MG63 (cell line): ENCODE measurements at regions not wholly inside any gene's neighbourhood (a gene's known extent, or its start where the extent isn't known, plus 50 kb on each side); places are given as distances from the start of the nearest gene placed in this dataset.
"Not testable (repeated sequence)": the region's sequence is repeated elsewhere in the genome, so short reads cannot be mapped to it uniquely, and the experiment has no call there.

Experiments
- DNase-seq: peaks from one replicate; pipeline ENCODE4 v3.0.0-alpha.2; 2020
- H3K27me3 ChIP-seq: fragments of 250-450 bp; sonication (Bioruptor Pico); 2 replicates; pipeline ENCODE4 v1.5.1; 2020; ENCODE audit warnings: mild to moderate bottlenecking, moderate library complexity
- H3K36me3 ChIP-seq: fragments of 250-450 bp; sonication (Bioruptor Pico); 2 replicates; pipeline ENCODE4 v1.5.1; 2020; ENCODE audit warnings: mild to moderate bottlenecking, moderate library complexity
- H3K4me3 ChIP-seq: fragments of 250-450 bp; sonication (Bioruptor Pico); 2 replicates; pipeline ENCODE4 v1.5.1; 2020; ENCODE audit warnings: mild to moderate bottlenecking, moderate library complexity
- H3K9me3 ChIP-seq: fragments of 250-450 bp; sonication (Bioruptor Pico); 2 replicates; pipeline ENCODE4 v1.5.1; 2020; ENCODE audit warnings: mild to moderate bottlenecking, moderate library complexity

DNA sequence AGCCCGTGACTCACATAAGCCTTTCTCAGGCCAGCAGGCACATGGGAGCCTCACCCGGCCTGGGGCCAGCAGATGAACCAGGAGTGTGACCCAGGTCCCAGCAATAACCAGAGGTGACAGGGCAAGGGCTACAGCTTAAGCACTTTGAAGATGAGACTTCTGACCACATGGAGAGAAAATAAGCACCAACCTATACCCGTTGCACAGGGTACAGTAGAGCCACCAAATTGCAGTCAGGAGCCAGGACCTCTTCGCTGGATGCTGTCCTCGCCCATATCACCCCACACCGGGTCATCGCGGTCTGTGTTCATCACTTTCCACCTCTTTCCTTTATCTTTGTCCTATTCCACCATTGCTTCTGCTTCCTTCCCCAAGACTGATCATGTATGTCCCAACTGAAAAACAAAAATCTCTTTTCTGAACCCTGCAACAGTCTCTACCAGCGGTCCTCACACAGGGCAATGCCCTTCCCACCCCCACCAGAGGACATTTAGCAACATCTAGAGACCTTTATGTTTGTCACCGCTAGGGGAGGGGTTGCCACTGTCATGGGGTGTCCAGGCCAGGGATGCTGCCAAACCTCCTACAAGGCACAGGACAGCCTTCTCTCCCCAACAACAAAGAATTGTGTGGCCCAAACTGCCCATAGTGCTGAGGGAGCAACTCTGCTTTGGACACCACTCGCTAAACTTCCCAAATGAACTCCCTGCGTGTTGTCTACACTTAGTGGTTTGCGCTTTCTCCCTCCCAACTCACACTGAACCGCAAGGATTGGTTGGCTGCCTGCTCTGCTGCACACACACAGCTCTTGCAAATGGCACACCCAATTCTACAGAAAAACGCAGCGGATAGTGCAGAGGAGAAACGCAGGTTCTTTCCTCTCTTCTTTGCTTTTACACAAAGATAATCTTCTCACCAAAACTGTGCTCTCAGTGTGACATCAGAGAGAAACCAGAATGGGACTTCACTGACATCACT is 219.4 kb upstream of the FRG1 start:
- peak; percentile 32 for DNase-seq
- not testable (repeated sequence) for H3K36me3 ChIP-seq, H3K9me3 ChIP-seq, H3K27me3 ChIP-seq
- peak overlapping the region; percentile 43 for H3K4me3 ChIP-seq

DNA sequence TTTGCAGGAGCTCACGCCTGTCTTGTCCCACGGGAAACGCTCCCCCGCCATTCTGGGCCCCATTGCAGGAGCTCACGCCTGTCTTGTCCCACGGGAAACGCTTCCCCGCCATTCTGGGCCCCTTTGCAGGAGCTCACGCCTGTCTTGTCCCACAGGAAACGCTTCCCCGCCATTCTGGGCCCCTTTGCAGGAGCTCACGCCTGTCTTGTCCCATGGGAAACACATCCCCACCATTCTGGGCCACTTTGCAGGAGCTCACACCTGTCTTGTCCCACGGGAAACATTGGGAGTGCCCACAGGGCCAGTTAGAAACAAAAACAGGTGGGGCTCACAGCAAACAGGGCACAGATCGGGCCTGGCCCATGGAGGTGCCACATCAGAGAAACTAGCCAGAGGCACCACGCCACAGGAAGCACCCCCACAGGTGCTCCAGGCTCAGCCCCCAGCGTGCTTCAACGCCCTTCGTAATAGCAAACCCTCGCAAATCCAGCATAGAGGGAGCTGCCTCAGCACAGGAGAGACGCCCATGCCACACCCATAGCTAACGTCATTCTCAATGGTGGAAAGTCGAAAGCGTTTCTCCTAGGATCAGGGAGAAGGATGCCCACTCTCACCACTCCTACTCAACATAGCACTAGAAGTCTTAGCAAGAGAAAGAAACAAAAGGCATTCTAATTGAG is 218.2 kb upstream of the FRG1 start:
- DNase-seq: peak; percentile 73
- not testable (repeated sequence) for H3K36me3 ChIP-seq, H3K4me3 ChIP-seq, H3K9me3 ChIP-seq, H3K27me3 ChIP-seq

DNA sequence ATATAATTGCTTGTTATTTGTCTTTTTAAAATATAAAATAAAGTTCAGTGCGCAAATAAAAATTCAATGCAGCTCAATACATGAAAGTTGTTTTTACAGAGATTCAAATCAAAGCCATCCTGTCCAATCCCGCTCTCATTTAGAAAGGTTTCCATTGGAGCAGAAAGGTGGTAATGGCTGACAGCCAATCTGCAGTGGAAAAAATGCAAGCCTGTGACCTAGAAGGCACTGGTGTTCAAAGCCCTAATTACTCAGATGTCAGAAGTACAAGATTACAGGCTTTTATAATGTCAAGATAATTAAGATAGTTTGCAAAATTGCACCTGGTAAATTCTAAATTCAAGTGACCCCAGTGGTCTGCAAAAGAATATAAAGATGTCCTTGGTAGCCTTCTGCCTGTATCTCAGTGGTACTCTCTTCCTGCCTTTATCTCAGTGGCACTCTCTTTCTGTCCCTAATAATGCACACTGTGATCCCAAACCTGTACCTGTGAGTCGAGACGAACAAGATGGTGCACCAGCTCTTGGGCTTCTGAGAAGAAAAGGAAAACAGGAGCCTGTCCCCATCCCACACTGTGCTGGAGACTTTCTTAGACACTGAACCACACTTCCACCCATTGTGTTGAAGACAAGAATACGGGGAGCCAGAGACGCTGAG is 212.6 kb upstream of the FRG1 start:
- H3K36me3 ChIP-seq, DNase-seq, H3K27me3 ChIP-seq, H3K9me3 ChIP-seq, H3K4me3 ChIP-seq: not testable (repeated sequence)

DNA sequence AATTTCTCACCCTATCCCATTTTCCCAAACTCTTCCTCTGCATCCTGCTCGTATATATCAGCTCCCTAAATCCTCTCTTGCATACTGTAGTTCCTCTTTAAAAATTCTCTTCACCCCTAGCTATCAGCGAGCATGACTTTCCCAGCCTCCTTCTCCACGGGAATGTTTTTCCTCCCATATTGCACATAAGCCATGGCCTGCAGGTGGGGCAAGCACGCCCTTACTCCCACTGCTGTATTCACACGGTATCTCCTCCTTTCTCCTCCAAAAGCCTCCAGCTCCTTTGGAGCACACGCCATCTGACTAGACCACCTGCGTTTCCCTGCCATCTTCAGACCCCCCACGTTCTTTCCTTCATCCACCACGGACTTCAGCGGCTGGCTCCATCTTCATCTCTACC is 208.7 kb upstream of the FRG1 start:
- DNase-seq, H3K27me3 ChIP-seq, H3K4me3 ChIP-seq, H3K9me3 ChIP-seq, H3K36me3 ChIP-seq: not testable (repeated sequence)

DNA sequence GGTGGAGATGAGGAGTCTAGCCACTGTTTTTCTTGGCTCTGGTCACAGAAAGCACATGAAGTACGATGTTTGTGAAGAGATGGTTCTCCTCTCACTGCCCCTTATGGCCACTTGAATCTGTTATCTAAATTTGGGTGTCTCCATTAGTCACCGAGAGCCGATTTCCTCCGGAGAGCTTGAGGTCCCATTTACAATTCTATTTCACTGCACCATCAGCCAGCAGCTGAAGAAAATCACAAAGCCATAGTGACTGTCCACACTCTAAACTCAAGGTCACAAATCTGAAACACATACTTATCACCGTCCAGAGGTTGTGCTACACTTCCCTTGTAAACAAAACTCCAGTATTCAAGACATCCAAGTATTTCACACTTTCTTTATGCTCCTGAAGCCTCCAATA is 207.2 kb upstream of the FRG1 start:
- H3K4me3 ChIP-seq, H3K36me3 ChIP-seq, DNase-seq, H3K27me3 ChIP-seq, H3K9me3 ChIP-seq: not testable (repeated sequence)

DNA sequence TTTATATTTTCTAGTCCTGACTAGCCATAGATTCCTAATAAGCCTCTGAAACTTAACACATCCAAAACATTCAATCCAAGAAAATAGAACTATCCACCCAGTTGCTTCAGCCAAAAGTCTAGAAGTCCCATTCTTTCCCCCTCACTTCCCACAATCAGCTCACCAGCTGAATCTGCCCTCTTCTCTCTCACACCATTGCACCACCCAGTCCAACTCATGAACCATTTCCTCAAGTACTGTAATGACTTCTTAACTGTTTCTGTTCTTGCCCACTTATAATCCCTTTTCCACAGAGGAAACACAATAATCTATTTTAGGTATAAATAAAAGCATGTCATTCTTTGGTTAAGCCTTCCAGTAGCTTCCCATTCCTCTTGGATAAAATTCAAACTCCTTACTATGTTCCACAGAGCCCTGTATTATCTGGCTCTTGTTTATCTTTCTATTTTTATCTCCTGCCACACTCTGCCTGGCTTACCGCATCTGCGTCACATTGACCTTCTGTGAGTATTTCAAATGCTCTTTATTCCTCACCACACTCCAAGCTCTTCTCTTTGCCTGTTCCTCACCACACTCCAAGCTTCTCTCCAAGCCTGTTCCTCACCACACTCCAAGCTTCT is 205.9 kb upstream of the FRG1 start:
- H3K27me3 ChIP-seq, H3K36me3 ChIP-seq, H3K4me3 ChIP-seq, DNase-seq, H3K9me3 ChIP-seq: not testable (repeated sequence)

DNA sequence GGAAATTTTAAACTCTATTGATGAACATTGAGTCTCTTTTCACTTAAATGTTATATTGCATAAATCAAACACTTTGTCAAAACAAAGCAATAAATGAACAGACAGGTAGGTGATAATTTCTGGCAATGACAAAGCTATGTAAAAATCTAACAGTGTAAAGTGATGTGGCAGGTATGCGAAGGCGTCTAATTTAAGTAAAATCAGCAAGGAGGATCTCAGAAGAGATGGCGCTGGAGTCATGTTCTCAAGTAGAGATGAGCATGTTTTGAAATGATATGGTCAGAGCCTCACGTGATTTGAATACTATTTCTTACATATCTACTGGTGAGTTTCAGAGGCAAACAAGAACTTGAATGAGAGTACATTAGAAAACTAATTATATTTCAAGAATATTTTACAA is 204.0 kb upstream of the FRG1 start:
- H3K36me3 ChIP-seq, H3K27me3 ChIP-seq, DNase-seq, H3K4me3 ChIP-seq, H3K9me3 ChIP-seq: not testable (repeated sequence)

DNA sequence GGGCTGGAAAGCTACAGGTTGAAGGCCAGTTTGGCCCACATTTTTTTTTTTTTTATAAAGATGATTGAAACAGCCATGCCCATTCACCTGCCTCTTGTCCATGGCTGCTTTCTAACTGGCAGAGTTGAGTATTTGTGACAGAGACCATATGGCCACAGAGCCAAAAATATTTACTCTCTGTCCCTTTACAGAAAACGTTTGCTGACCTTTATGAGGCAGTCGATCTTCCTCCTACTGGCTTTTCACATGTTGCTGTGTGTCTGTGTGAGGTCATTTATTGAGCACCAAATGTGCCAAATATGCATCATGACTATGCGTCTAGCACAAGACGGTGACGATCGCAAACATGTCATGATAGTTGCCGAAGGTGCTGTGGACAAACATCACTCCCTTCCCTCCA is 200.6 kb upstream of the FRG1 start:
- DNase-seq, H3K36me3 ChIP-seq, H3K9me3 ChIP-seq, H3K4me3 ChIP-seq, H3K27me3 ChIP-seq: not testable (repeated sequence)

DNA sequence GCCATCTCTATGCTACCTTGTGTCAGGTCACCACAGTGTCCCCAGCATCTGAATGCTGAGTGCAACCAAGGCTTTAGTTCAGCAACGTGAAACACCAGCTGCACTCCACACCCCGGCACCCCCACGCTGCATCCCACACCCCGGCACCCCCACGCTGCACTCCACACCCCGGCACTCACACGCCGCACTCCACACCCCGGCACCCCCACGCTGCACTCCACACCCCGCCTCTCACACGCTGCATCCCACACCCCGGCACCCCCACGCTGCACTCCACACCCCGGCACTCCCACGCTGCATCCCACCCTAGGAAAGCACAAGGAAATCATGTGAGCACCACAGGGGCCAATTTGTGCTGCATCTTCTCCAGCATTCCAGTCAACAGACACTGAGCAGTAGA is 199.8 kb upstream of the FRG1 start:
- no peak for DNase-seq
- no peaks in the 10 kb centered on the region for H3K9me3 ChIP-seq
- H3K4me3 ChIP-seq: no peak overlapping the region
- H3K36me3 ChIP-seq: no peaks in the 10 kb centered on the region
- H3K27me3 ChIP-seq: no peaks in the 10 kb centered on the region

DNA sequence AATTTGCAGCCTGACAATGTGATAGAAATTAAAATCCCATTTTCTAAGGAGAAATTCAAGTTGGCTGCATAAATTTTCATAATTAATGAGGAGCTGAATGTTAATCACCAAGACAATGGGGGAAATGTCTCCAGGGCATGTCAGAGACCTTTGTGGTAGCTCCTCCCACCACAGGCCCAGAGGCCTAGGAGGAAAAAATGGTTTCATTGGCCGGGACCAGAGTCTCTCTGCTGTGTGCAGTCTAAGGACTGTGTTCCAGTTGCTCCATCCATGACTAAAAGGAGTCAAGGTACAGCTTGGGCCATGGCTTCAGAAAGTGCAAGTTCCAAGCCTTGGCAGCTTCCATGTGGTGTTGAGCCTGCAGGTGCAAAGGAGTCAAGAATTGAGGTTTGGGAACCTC is 187.6 kb upstream of the FRG1 start:
- not testable (repeated sequence) for H3K9me3 ChIP-seq, DNase-seq, H3K36me3 ChIP-seq, H3K4me3 ChIP-seq, H3K27me3 ChIP-seq

DNA sequence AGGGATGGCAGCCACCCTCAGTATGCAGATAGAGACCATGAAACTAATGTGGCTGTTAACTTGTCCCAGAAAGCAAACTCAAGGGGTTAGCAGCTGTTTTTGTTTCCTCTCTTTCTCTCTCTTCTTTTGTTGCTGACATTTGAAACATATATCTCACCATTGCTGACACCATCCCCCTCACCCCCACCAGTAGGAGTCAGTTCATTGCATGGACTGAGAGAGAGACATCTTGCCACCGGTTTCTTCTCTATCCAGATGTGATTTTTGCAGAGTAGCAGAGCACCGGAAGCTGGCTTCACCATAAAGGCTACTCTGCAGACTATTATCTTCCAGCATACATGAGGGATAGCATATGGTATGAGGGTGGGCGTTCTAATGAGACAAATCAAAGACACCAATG is 177.1 kb upstream of the FRG1 start:
- H3K4me3 ChIP-seq: no peak overlapping the region
- no peak for DNase-seq
- no peaks in the 10 kb centered on the region for H3K9me3 ChIP-seq
- no peaks in the 10 kb centered on the region for H3K27me3 ChIP-seq
- no peaks in the 10 kb centered on the region for H3K36me3 ChIP-seq

DNA sequence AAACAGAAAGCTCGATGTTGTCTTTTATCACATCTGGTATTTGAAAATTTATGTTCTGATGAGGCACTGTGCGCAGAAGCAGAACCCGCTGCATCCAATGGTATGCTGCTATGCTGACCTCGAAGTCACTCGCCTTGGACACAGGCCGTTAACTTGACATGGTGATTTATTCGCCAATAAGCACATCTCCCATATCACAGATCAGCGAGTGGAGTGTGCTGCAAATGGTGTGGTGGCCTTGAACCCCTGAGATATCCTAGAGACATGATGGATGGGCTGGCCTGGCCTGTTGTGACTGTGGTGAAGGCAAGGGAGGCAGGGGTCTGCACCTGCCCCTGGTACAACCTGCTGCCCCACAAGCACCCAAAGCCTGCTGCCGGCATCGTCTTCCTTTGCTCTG is 175.4 kb upstream of the FRG1 start:
- Histone ChIP-seq H3K36me3 (no peaks in the 10 kb centered on the region), H3K27me3 (no peaks in the 10 kb centered on the region), H3K4me3 (no peak overlapping the region), H3K9me3 (no peaks in the 10 kb centered on the region)
- no peak for DNase-seq

DNA sequence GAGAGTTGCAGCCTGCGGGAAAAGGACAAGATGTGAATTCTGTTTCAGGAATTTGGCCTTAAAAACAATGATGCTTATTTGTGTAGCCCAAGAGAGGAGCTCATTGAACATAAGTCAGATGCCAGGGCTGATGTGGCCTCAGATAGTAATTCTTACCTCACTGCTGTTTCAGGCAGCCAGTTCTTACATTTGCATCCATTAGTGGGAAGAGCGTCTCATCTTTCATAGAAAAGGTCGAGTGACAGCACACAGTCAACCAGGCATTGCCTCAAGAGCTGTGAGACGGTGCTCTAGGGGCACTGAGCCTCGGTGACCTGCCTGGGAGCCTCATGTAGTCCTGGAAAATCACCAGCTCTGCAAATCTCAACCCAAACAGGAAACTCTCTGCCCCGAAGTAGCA is 174.9 kb upstream of the FRG1 start:
- Histone ChIP-seq H3K27me3 (no peaks in the 10 kb centered on the region), H3K4me3 (no peak overlapping the region), H3K9me3 (no peaks in the 10 kb centered on the region), H3K36me3 (no peaks in the 10 kb centered on the region)
- DNase-seq: no peak

DNA sequence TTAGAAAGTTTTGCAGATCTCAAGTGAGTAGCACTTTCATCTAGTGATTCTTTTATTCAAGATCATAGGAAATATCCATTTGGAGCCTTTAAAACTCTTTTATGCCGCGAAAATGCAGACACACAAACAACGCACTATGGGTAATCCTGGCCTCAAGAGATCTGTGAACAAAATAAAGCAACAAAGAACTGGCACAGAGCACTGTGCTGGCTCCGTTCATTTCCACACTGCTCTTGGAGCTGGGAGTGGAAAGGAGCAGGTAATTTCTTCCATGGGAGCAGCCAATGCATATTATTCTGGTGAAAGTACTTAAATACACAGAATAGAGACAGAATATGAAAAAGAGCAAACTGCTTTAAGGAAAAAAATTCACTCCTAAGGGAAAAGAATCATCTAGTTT is 172.7 kb upstream of the FRG1 start:
- Histone ChIP-seq H3K36me3 (no peaks in the 10 kb centered on the region), H3K9me3 (no peaks in the 10 kb centered on the region), H3K4me3 (no peak overlapping the region), H3K27me3 (no peaks in the 10 kb centered on the region)
- no peak for DNase-seq

DNA sequence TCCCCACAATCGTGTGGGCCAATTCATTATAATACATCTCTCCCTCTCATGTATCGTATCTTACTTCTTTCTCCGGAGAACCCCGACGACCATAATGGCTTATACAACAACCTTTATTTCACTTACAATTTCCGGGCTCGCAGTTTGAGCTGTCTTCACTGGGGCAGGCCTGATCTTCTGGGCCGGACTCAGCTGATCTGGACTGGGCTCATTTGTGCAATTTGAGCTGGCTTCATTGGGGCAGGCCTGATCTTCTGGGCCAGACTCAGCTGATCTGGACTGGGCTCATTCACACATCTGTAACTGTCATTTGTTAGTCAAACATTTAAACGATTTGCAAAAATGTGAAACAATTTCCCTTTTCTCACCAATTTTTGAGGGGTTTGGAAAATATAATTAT is 171.5 kb upstream of the FRG1 start:
- Histone ChIP-seq H3K9me3 (no peaks in the 10 kb centered on the region), H3K36me3 (no peaks in the 10 kb centered on the region), H3K27me3 (no peaks in the 10 kb centered on the region), H3K4me3 (no peak overlapping the region)
- no peak for DNase-seq

DNA sequence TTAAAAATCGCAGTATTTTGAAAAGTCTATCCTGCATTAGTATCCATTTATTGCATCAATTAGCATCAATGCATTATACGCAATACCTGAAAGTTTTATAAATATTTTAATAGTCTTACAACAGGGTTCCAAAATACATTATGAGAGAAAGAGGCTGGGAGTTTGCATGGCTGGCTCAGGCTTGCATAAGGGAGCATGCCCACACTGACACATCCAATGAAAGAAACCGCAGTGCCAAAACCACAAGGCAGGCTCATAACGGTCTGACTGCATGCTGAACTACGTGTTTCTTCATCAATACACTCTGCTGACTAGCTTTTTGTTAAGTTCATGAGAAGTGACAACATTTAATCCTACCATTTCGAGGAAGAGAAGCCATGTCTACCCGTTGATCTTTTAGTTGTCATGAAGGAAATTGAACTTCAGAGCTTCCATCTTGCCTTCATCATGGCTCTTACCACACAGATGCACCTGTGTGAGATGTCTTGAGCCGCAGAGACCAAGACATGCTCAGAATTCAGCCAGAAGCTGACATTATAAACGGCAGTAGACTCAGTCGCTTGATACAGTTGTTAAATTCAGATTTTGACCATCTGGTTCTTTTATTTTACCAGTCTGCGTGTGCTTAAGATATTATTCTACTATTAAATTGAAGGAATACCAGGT is 168.8 kb upstream of the FRG1 start:
- Histone ChIP-seq H3K4me3 (no peak overlapping the region), H3K9me3 (no peaks in the 10 kb centered on the region), H3K36me3 (no peaks in the 10 kb centered on the region), H3K27me3 (no peaks in the 10 kb centered on the region)
- no peak for DNase-seq

DNA sequence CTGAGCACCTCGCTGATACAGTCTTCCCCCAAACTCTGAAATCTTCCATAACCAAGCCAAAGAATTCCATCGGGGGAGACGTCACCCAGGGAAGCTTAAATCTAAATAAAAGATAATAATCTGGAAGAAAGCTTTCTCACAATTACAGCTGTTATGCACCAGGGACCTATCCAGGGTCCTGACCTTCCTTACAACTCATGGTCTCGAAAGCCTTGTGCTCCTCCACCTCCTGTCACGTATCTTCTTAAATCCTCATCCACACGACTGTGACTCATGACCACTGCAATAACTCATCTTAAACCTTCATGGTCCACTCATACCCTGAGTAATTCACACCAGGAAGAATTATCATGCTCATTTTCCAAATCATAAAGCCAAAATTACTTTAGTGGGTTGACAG is 166.8 kb upstream of the FRG1 start:
- no peaks in the 10 kb centered on the region for H3K36me3 ChIP-seq
- H3K27me3 ChIP-seq: no peaks in the 10 kb centered on the region
- no peak overlapping the region for H3K4me3 ChIP-seq
- H3K9me3 ChIP-seq: no peaks in the 10 kb centered on the region
- DNase-seq: peak; percentile 26
